Activated B cell treated with CpG ODN at 0.5 μM for 24 hours (primary cell): ENCODE measurements at regions not wholly inside any gene's neighbourhood (a gene's known extent, or its start where the extent isn't known, plus 50 kb on each side); places are given as distances from the start of the nearest gene placed in this dataset.
"Not testable (repeated sequence)": the region's sequence is repeated elsewhere in the genome, so short reads cannot be mapped to it uniquely, and the experiment has no call there.

Source experiments
- ATAC-seq: fragments of 200-7000 bp; cut with Tn5 transposase; one replicate; pipeline ENCODE4 v1.10.0; 2021; ENCODE audit warnings: low read depth, mild to moderate bottlenecking, moderate library complexity
- CTCF ChIA-PET: fragments of 350-600 bp; sonication (Branson Sonifier 250); formaldehyde crosslinking; loops from one replicate; lab custom pipeline; 2021; ENCODE audit warnings: antibody characterized with exemption; lab: Charles Lee
- POLR2A ChIA-PET: fragments of 350-600 bp; sonication (Branson Sonifier 250); formaldehyde crosslinking; loops from one replicate; lab custom pipeline; 2021; ENCODE audit warnings: antibody characterized with exemption; lab: Charles Lee
- DNase-seq: peaks from one replicate; pipeline ENCODE4 v3.0.0; 2022
- H3K27ac Mint-ChIP-seq: one replicate; pipeline ENCODE4 v1.8.0; 2020; ENCODE audit warnings: mixed read lengths
- H3K27me3 Mint-ChIP-seq: one replicate; pipeline ENCODE4 v1.8.0; 2021; ENCODE audit warnings: mixed read lengths
- H3K36me3 Mint-ChIP-seq: one replicate; pipeline ENCODE4 v1.8.0; 2021; ENCODE audit warnings: low read depth, mixed read lengths
- H3K4me1 Mint-ChIP-seq: one replicate; pipeline ENCODE4 v1.8.0; 2021; ENCODE audit warnings: mixed read lengths
- H3K4me3 Mint-ChIP-seq: one replicate; pipeline ENCODE4 v1.8.0; 2020; ENCODE audit warnings: mild to moderate bottlenecking, mixed read lengths
- H3K9me3 Mint-ChIP-seq: one replicate; pipeline ENCODE4 v1.8.0; 2020; ENCODE audit warnings: mixed read lengths
- CTCF ChIP-seq: fragments of 200-600 bp; IDR thresholded peaks from one replicate; pipeline ENCODE4 v1.8.0; 2022; ENCODE audit warnings: antibody characterized with exemption, mild to moderate bottlenecking
- intact Hi-C: fragments of 100-400 bp; cut with micrococcal nuclease; formaldehyde crosslinking; loops from one replicate; pipeline ENCODE4 v1.15.1; 2024

- DNase-seq, CTCF ChIA-PET, H3K27ac Mint-ChIP-seq, POLR2A ChIA-PET, H3K27me3 Mint-ChIP-seq, intact Hi-C loops, H3K9me3 Mint-ChIP-seq, H3K4me3 Mint-ChIP-seq, ATAC-seq, H3K4me1 Mint-ChIP-seq: not testable (repeated sequence)
- peaks cover 13% of the 10 kb centered on the region for H3K36me3 Mint-ChIP-seq
Measured at GRCh38 chr16:29251571-29252011, 154.9 kb downstream of the NPIPB11 start.

- intact Hi-C loops: not testable (repeated sequence)
Measured at GRCh38 chr16:29250923-29251434, 155.5 kb downstream of the NPIPB11 start.

GRCh38 chr16:29250469-29250868, 156.0 kb downstream of the NPIPB11 start:
- intact Hi-C loops, POLR2A ChIA-PET, DNase-seq, H3K27ac Mint-ChIP-seq, H3K9me3 Mint-ChIP-seq, H3K27me3 Mint-ChIP-seq, CTCF ChIA-PET, H3K4me3 Mint-ChIP-seq, H3K4me1 Mint-ChIP-seq, ATAC-seq: not testable (repeated sequence)
- H3K36me3 Mint-ChIP-seq: peaks cover 16% of the 10 kb centered on the region

More at GRCh38 chr16:29250923-29251434, 155.5 kb downstream of the NPIPB11 start:
- H3K27ac Mint-ChIP-seq, DNase-seq, H3K4me1 Mint-ChIP-seq, POLR2A ChIA-PET, H3K27me3 Mint-ChIP-seq, H3K9me3 Mint-ChIP-seq, ATAC-seq, H3K4me3 Mint-ChIP-seq, CTCF ChIA-PET: not testable (repeated sequence)
- peaks cover 15% of the 10 kb centered on the region for H3K36me3 Mint-ChIP-seq

- H3K27ac Mint-ChIP-seq, CTCF ChIA-PET, intact Hi-C loops, H3K27me3 Mint-ChIP-seq, H3K9me3 Mint-ChIP-seq, DNase-seq, H3K4me3 Mint-ChIP-seq, H3K4me1 Mint-ChIP-seq, POLR2A ChIA-PET, ATAC-seq: not testable (repeated sequence)
- H3K36me3 Mint-ChIP-seq: peaks cover 16% of the 10 kb centered on the region
Measured at GRCh38 chr16:29248940-29249318, 157.6 kb downstream of the NPIPB11 start.

GRCh38 chr16:29248306-29248939, 158.1 kb downstream of the NPIPB11 start:
- DNase-seq, CTCF ChIA-PET, H3K4me3 Mint-ChIP-seq, H3K4me1 Mint-ChIP-seq, POLR2A ChIA-PET, intact Hi-C loops, H3K9me3 Mint-ChIP-seq, ATAC-seq, H3K27ac Mint-ChIP-seq, H3K27me3 Mint-ChIP-seq: not testable (repeated sequence)
- H3K36me3 Mint-ChIP-seq: peaks cover 16% of the 10 kb centered on the region

GRCh38 chr16:29246091-29246490, 160.4 kb downstream of the NPIPB11 start:
- DNase-seq, H3K36me3 Mint-ChIP-seq, POLR2A ChIA-PET, H3K4me3 Mint-ChIP-seq, H3K27ac Mint-ChIP-seq, intact Hi-C loops, H3K9me3 Mint-ChIP-seq, H3K4me1 Mint-ChIP-seq, CTCF ChIA-PET, H3K27me3 Mint-ChIP-seq, ATAC-seq: not testable (repeated sequence)

- intact Hi-C loops: no loop called here
- Mint-ChIP-seq H3K4me1 (no peaks in the 10 kb centered on the region), H3K36me3 (peaks cover 4% of the 10 kb centered on the region), H3K9me3 (peaks cover 3% of the 10 kb centered on the region), H3K4me3 (no peak overlapping the region), H3K27me3 (no peaks in the 10 kb centered on the region), H3K27ac (no peak overlapping the region)
- ChIA-PET CTCF (no interaction called here), POLR2A (no interaction called here)
- ATAC-seq (no peak), DNase-seq (no peak)
- TF ChIP-seq CTCF: no peak
Measured at GRCh38 chr16:29237971-29238370, 168.5 kb downstream of the NPIPB11 start.

GRCh38 chr16:29237495-29237894, 169.0 kb downstream of the NPIPB11 start:
- H3K4me1 Mint-ChIP-seq, ATAC-seq, H3K27ac Mint-ChIP-seq, CTCF ChIA-PET, H3K9me3 Mint-ChIP-seq, DNase-seq, POLR2A ChIA-PET, H3K4me3 Mint-ChIP-seq, intact Hi-C loops, H3K36me3 Mint-ChIP-seq, H3K27me3 Mint-ChIP-seq: not testable (repeated sequence)

GRCh38 chr16:29237023-29237422, 169.5 kb downstream of the NPIPB11 start:
- H3K27me3 Mint-ChIP-seq, H3K4me3 Mint-ChIP-seq, intact Hi-C loops, CTCF ChIA-PET, H3K36me3 Mint-ChIP-seq, H3K9me3 Mint-ChIP-seq, POLR2A ChIA-PET, H3K27ac Mint-ChIP-seq, H3K4me1 Mint-ChIP-seq, DNase-seq, ATAC-seq: not testable (repeated sequence)

GRCh38 chr16:29235836-29236370, 170.6 kb downstream of the NPIPB11 start:
- H3K9me3 Mint-ChIP-seq, H3K4me1 Mint-ChIP-seq, H3K27ac Mint-ChIP-seq, H3K27me3 Mint-ChIP-seq, H3K36me3 Mint-ChIP-seq, CTCF ChIA-PET, ATAC-seq, POLR2A ChIA-PET, DNase-seq, H3K4me3 Mint-ChIP-seq, intact Hi-C loops: not testable (repeated sequence)

GRCh38 chr16:29234536-29235275, 171.8 kb downstream of the NPIPB11 start:
- H3K4me3 Mint-ChIP-seq, CTCF ChIA-PET, H3K27ac Mint-ChIP-seq, H3K36me3 Mint-ChIP-seq, intact Hi-C loops, H3K27me3 Mint-ChIP-seq, DNase-seq, ATAC-seq, H3K9me3 Mint-ChIP-seq, H3K4me1 Mint-ChIP-seq, POLR2A ChIA-PET: not testable (repeated sequence)
